ENCODE measurements at regions not wholly inside any gene's neighbourhood (a gene's known extent, or its start where the extent isn't known, plus 50 kb on each side); places are given as distances from the start of the nearest gene placed in this dataset.

DNA sequence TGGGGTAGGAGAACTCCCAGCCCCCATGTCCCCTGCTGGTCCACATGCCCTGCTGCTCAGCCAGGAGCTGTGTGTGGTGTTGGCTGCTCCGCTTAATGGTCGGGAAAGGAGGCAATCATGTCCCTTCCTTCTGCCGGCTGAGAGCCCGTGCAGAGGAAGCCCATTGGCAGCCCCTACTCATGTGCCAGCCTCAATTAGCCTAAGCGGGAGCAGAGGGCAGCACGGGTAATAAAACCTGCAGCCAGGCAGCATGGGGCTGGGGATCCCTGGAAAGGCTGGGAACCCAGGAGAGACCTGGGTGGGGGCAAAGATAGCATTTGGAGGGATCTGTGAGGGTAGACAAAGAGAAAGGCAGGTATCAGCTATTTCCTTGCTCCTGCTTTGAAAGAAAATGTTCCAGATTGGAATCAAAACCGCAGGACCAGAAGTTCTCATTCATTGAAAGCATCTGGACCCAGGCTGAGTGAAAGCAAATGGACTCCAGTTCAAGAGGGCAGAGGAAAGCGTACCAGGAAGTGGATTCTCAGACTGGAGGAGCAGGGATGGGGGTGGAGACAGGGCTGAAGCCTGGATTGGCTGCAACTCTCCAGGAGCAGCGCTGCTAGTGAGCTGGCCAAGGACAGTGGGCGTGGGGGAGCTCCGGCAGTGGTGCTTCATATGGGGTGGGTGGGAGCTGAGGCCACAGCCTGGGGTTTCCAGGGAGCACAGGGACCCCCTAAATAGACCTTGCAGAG lies 103.4 kb upstream of the NECTIN1 start:
- no peaks in the 10 kb centered on the region for H3K4me1 ChIP-seq (replicated peaks in 1 of 2; ENCODE audit: control insufficient read depth in 2 of 2, insufficient read depth in 2 of 2, low read length in 2 of 2)
- no TSS peak for BruUV-seq (replicated peaks)
- no peaks in the 10 kb centered on the region for H3K36me3 ChIP-seq (ENCODE audit: control insufficient read depth, insufficient read depth, low read length)
- peak in 1 of 4 experiments; percentile 14 for DNase-seq (ENCODE audit: extremely low read depth in 1 of 4, low spot score in 3 of 4)
- H3K9me3 ChIP-seq (replicated peaks; ENCODE audit: control insufficient read depth, insufficient read depth, low read depth, low read length), result no peaks in the 10 kb centered on the region
- in situ Hi-C loops (cut with MboI), result no loop called here
- POLR2A ChIA-PET, result no interaction called here
- intact Hi-C loops (cut with micrococcal nuclease), result no loop called here
- CTCF ChIA-PET (ENCODE audit: low intra/inter-chr PET ratio), result interaction anchor here (0.5 kb wide), 1 partner anchor 143 kb away, joined by 3 read pairs; no protein-coding TSS in a partner anchor
- peaks cover 4% of the 10 kb centered on the region; the same call in 1 of the 2 replicates for H4K20me1 ChIP-seq (replicated peaks; ENCODE audit: control insufficient read depth, insufficient read depth, low read length)
- no peak overlapping the region for H3K9ac ChIP-seq (ENCODE audit: insufficient read depth in 1 of 2, low read depth in 2 of 2, low read length in 2 of 2)
- FAIRE-seq, result no peak
- no peak for TF ChIP-seq MAFF (IDR thresholded peaks at IDR 0.05; ENCODE audit: low read length)
- no peak for TF ChIP-seq ZNF586 (CRISPR knock-in tag; conservative IDR thresholded peaks at IDR 0.05)
- TF ChIP-seq, protein P1, sequence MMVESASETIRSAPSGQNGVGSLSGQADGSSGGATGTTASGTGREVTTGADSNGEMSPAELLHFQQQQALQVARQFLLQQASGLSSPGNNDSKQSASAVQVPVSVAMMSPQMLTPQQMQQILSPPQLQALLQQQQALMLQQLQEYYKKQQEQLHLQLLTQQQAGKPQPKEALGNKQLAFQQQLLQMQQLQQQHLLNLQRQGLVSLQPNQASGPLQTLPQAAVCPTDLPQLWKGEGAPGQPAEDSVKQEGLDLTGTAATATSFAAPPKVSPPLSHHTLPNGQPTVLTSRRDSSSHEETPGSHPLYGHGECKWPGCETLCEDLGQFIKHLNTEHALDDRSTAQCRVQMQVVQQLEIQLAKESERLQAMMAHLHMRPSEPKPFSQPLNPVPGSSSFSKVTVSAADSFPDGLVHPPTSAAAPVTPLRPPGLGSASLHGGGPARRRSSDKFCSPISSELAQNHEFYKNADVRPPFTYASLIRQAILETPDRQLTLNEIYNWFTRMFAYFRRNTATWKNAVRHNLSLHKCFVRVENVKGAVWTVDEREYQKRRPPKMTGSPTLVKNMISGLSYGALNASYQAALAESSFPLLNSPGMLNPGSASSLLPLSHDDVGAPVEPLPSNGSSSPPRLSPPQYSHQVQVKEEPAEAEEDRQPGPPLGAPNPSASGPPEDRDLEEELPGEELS (CRISPR knock-in tag; IDR thresholded peaks at IDR 0.05; ENCODE audit: borderline replicate concordance), result no peak
- no peak for TF ChIP-seq KLF16 (IDR thresholded peaks at IDR 0.05)
- no peak for TF ChIP-seq DIDO1 (tag; IDR thresholded peaks at IDR 0.05; ENCODE audit: low read depth)
- TF ChIP-seq, protein P2, sequence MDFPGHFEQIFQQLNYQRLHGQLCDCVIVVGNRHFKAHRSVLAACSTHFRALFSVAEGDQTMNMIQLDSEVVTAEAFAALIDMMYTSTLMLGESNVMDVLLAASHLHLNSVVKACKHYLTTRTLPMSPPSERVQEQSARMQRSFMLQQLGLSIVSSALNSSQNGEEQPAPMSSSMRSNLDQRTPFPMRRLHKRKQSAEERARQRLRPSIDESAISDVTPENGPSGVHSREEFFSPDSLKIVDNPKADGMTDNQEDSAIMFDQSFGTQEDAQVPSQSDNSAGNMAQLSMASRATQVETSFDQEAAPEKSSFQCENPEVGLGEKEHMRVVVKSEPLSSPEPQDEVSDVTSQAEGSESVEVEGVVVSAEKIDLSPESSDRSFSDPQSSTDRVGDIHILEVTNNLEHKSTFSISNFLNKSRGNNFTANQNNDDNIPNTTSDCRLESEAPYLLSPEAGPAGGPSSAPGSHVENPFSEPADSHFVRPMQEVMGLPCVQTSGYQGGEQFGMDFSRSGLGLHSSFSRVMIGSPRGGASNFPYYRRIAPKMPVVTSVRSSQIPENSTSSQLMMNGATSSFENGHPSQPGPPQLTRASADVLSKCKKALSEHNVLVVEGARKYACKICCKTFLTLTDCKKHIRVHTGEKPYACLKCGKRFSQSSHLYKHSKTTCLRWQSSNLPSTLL (IDR thresholded peaks at IDR 0.05), result no peak
- no peak for TF ChIP-seq TAF15 (IDR thresholded peaks at IDR 0.05; ENCODE audit: low read depth, low read length)
- no peak for TF ChIP-seq TCF3 (CRISPR knock-in tag; IDR thresholded peaks at IDR 0.05)
- TF ChIP-seq POU5F1 (IDR thresholded peaks at IDR 0.05; ENCODE audit: borderline replicate concordance, low read depth, low read length, partially characterized antibody), result no peak
- no peak for TF ChIP-seq SAP30 (IDR thresholded peaks at IDR 0.05; ENCODE audit: borderline replicate concordance, insufficient read depth, low read depth, low read length, poor library complexity, severe bottlenecking)
- no peak for TF ChIP-seq ZNF134 (CRISPR knock-in tag; conservative IDR thresholded peaks at IDR 0.05)
- TF ChIP-seq ESRRB (CRISPR knock-in tag; IDR thresholded peaks at IDR 0.05; ENCODE audit: borderline replicate concordance), result no peak
- no peak for TF ChIP-seq SRSF3 (IDR thresholded peaks at IDR 0.05; ENCODE audit: insufficient read depth, low read length)
- TF ChIP-seq SRSF1 (IDR thresholded peaks at IDR 0.05; ENCODE audit: low read depth, low read length), result no peak
- no peak overlapping the region for H3K27ac ChIP-seq (ENCODE audit: extremely low read depth, low read depth, low read length)
- no peak overlapping the region for H3K4me3 ChIP-seq
- no peak overlapping the region for H3K4me2 ChIP-seq (ENCODE audit: insufficient read depth, low read length)
- no peaks in the 10 kb centered on the region for H3K9me1 ChIP-seq (ENCODE audit: control insufficient read depth, insufficient read depth, low read length)
- no peaks in the 10 kb centered on the region for H3K79me2 ChIP-seq (ENCODE audit: control insufficient read depth, insufficient read depth, low read length)
- under 1% methylated on average over 11 of the region's 11 CpGs for WGBS (ENCODE audit: insufficient coverage, low coverage, missing lambda C conversion rate)
- H3K27me3 ChIP-seq (ENCODE audit: control insufficient read depth in 2 of 2, insufficient read depth in 2 of 2, low read length in 2 of 2), result peaks cover 0 to 22% of the 10 kb centered on the region in 2 experiments; a peak in 3 of 5 replicates
- ATAC-seq, result peak; percentile 34; the same call in 1 of the 3 replicates
- no peak overlapping the region for H2AFZ ChIP-seq (ENCODE audit: low read depth, low read length)

Data from K562 (cell line).